Stimulated activated CD8-positive, alpha-beta memory T cell treated with anti-CD3 and anti-CD28 coated beads, Interleukin-12 subunit alpha, Interleukin-12 subunit beta, amount 100 ng/mL, for 1 hour (primary cell): ENCODE measurements at regions not wholly inside any gene's neighbourhood (a gene's known extent, or its start where the extent isn't known, plus 50 kb on each side); places are given as distances from the start of the nearest gene placed in this dataset.

Source experiments
- DNase-seq: peaks from one replicate; pipeline ENCODE4 v3.0.0-alpha.2; 2020; ENCODE audit warnings: low read depth

DNA sequence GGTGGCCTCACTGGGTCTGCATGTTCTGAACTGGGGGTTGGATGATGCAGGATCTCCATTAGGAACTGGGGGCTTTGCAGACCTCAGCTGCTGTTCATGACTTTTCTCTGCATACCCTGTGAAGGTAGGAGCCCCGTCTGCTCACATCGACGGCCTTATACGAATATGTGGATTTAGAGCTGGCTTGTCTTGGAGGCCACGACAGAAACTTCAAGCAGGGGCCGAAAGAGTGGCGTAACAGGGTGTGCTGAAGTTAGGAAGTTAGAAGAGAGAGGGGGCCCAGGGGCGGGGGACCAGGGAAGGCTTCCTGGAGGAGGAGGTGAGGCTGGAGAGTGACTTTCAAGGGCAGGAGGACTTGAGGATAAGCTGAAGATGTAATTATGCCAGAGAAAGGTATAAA lies 144.9 kb downstream of the TSN start:
- DNase-seq, result no peak

DNA sequence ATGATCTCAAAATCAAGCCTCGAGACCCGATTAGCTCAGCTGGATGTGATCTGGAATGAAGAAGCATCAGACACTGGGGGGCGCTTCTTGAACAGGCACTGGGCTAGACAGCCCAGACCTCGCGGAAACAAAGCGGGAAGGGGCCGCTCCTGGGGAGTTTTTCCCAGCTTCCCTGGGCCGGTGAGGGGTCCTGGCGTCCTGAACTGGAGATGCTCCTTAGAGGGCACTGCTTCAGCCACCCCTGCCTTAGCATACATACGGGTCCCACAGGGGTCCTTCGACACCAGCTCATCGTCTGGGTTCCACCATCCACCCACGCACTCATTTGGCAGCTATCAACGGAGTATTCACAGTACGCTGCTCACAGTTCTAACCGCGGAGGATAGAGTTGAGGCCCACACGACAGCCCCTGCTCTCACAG lies 146.7 kb downstream of the TSN start:
- no peak for DNase-seq

- no peak for DNase-seq
Measured at GRCh38 chr2:121902616-121903015, 147.2 kb downstream of the TSN start.

GRCh38 chr2:121903037-121903689 lies 147.7 kb downstream of the TSN start:
- no peak for DNase-seq

GRCh38 chr2:121904656-121905055 lies 149.2 kb downstream of the TSN start:
- DNase-seq, result no peak

DNA sequence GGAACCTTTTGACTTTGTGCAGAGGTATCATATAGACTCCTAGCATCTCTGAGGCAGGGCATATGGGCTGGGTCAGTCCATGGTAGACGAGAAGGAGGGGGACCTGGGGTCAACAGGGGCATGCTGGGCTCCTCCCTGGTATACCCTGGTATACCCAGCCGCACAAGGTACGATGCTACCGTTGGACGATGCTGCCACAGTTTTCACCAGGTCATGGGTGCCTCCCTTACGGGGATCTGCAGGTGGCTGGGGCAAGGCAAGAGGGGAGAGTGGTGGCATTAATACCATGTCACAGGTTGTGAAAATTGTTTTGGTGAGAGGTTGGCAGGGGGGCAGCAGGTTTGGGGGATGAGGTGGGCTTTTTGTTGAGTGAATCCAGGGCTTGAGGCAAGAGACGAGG lies 149.8 kb downstream of the TSN start:
- no peak for DNase-seq

GRCh38 chr2:121906170-121906569 lies 150.7 kb downstream of the TSN start:
- DNase-seq, result no peak

DNA sequence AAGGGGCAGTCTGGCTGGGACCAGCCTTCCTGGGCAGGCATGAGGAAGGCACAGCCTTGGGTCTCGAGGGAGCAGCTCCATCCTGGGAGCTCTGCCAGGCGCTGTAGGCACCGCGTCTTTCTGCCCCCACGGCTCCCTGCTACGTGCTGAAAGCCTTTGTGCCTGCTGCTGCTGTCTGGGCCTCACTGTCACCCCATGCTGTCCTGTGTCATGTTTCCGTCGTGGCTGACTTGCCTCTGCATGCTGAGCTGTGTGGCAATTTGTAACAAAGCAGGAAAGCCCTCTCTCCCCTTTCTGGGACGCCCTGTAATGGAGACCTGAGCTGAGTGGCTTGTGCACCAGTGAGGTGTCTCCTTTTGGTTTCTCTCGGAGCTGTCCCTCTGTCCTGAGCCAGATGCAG lies 152.5 kb downstream of the TSN start:
- no peak for DNase-seq

DNA sequence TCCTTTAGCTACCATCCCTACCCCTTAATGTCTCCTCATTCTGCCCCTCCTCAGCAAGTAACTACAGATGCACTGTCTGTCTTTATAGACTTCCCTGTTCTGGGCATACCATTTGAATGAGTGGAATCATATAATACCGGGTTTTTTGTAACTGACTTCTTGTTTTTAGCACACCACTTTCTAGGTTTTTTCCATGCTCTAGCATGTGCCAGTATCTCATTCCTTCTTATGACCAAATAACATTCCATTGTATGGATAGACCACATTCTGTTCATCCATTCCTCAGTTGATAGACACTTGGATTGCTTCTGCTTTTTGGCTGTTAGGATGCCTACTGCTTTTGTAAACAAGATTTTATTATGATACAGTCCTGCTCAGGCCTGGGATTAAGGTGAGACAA lies 154.7 kb downstream of the TSN start:
- DNase-seq, result no peak

DNA sequence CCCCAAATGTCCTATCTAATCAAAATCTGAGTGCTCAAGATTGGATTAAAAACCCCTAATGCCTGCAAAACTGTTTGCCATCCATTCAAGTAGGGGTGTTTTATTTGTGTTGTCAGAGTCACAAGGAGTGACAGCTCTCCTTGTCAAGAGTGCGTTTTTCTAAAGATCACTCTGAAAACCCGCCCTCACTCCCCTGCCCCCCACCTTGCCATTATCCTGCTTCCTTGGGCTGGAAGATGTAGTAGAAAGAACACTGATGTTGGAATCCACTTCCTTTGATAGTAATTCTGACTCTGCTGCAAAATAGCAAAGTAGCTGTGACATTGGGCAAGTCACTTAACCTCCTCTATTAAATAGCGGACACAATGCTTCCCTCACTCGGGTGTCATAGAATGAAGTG lies 155.6 kb downstream of the TSN start:
- no peak for DNase-seq

- no peak for DNase-seq
Measured at GRCh38 chr2:121917143-121917542, 161.7 kb downstream of the TSN start.

GRCh38 chr2:121918231-121918630 lies 162.8 kb downstream of the TSN start:
- no peak for DNase-seq

DNA sequence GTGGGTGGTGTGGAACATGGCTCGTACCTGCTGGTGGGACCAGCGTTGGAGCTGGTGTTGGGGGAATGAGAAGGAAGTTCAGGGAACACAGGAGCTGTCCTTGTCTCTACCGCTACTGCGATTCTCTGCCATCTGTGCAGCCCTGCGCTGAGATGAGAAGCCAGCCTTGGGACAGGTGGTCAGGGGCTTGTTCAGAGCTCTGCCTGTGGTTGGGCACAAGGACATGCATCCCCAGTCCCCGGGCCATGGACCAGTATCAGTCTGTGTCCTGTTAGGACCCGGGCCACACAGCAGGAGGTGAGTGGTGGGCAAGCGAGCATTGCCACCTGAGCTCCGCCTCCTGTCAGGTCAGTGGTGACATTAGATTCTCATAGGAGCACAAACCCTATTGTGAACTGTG lies 164.4 kb downstream of the TSN start:
- DNase-seq, result no peak

DNA sequence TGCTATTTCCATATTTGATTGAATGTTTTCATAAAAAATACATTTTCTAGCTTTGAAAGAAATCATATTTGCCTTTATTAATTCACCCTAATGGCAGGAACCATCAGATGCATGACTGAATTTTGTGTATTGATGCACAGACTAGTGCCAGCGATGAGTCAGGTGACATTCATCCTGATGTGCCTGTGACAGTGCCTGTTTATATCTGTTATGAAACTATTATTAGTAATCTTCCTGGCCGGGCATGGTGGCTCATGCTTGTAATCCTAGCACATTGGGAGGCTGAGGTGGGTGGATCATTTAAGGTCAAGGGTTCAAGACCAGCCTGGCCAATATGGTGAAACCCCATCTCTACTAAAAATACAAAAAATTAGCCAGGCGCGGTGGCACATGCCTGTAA lies 170.0 kb downstream of the TSN start:
- DNase-seq, result no peak

- no peak for DNase-seq
Measured at GRCh38 chr2:121943285-121943684, 187.8 kb downstream of the TSN start.

GRCh38 chr2:121944072-121944831 lies 188.8 kb downstream of the TSN start:
- no peak for DNase-seq

- DNase-seq, result no peak
Measured at GRCh38 chr2:121947674-121948073, 192.2 kb downstream of the TSN start.

- DNase-seq, result no peak
Measured at GRCh38 chr2:121949271-121949670, 193.8 kb downstream of the TSN start.

- no peak for DNase-seq
Measured at GRCh38 chr2:121955426-121955825, 200.0 kb downstream of the TSN start.

DNA sequence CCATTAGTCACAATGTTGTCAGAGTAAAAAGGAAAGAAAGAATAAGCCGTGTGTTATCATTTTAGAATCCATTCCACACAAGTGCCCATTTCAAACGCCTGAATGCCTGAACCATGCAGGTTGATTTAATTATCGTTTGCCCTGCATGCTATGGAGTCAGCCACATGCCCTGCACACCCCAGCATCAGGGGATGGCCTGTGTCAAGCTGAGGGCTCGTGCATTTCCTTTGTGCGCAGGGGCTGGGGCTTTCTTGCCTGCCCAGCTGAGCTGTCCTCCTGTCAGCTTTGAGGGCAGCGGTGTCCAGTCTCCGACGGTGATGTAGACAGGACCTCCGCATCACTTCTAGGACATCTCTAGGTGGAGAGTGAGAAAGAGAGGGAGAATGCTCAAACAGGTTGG lies 200.4 kb downstream of the TSN start:
- DNase-seq, result no peak

- no peak for DNase-seq
Measured at GRCh38 chr2:121960251-121960650, 204.8 kb downstream of the TSN start.

- DNase-seq, result no peak
Measured at GRCh38 chr2:121961761-121962160, 206.3 kb downstream of the TSN start.

- DNase-seq, result no peak
Measured at GRCh38 chr2:121965661-121966060, 210.2 kb downstream of the TSN start.

DNA sequence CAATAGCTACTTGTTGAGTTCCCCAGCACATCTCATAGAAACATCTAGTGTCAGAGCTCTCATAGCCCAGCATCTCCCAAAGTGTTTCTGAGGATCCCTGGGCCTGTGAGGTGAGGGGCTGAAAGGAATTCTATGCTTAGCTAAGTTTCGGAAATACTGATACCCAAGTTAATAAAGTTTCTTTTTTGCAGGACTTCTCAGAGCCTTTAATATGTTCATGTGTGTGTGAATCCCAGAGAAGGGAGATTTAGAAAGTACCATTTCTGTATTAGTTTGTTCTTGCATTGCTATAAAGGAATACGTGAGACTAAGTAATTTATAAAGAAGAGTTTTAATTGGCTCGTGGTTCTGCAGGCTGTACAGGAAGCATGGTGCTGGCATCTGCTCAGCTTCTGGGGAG lies 211.2 kb downstream of the TSN start:
- no peak for DNase-seq
